GM23338 (cell line): ENCODE measurements at regions not wholly inside any gene's neighbourhood (a gene's known extent, or its start where the extent isn't known, plus 50 kb on each side); places are given as distances from the start of the nearest gene placed in this dataset.

Source experiments
- CREB1 ChIP-seq: fragments of 250-450 bp; sonication (Bioruptor Pico); IDR thresholded peaks from 2 replicates; pipeline ENCODE4 v1.5.0; 2020; ENCODE audit warnings: low read depth, mild to moderate bottlenecking, moderate library complexity
- EZH2 ChIP-seq: fragments of 200-600 bp; sonication (generic); IDR thresholded peaks from one replicate; pipeline ENCODE4 v1.8.0; 2017; ENCODE audit warnings: antibody characterized with exemption, mild to moderate bottlenecking, low read depth; ENCODE audit not compliant: unreplicated experiment
- EZH2phosphoT487 ChIP-seq: fragments of 200-600 bp; sonication (generic); IDR thresholded peaks from one replicate; pipeline ENCODE4 v1.8.1; 2018; ENCODE audit warnings: antibody characterized with exemption; ENCODE audit not compliant: unreplicated experiment
- JUNB ChIP-seq: IDR thresholded peaks from one replicate; pipeline ENCODE4 v1.6.1; 2016; ENCODE audit warnings: antibody characterized with exemption; ENCODE audit not compliant: unreplicated experiment
- POLR2AphosphoS5 ChIP-seq: IDR thresholded peaks from 2 replicates; pipeline ENCODE4 v1.6.1; 2016; ENCODE audit warnings: antibody characterized with exemption, low read depth
- STAT1 ChIP-seq: IDR thresholded peaks from one replicate; pipeline ENCODE4 v1.6.1; 2016; ENCODE audit warnings: antibody characterized with exemption; ENCODE audit not compliant: unreplicated experiment
- ZNF114 ChIP-seq: fragments of 250-450 bp; sonication (Bioruptor Pico); IDR thresholded peaks from 2 replicates; pipeline ENCODE4 v1.5.0; 2020; ENCODE audit warnings: mild to moderate bottlenecking, moderate library complexity
- TF ChIP-seq, protein P1 (sequence below), 2 experiments: fragments of 200-600 bp in 1 of 2; sonication (generic) in 1 of 2; conservative IDR thresholded peaks; 2 replicates each; pipeline versions ENCODE4 v1.5.1 to v1.6.1; 2016 to 2017; ENCODE audit warnings: antibody characterized with exemption in 2 of 2, low read depth in 2 of 2, mild to moderate bottlenecking in 2 of 2, moderate library complexity in 1 of 2
- TF ChIP-seq, protein P2 (sequence below): IDR thresholded peaks from one replicate; pipeline ENCODE4 v1.6.1; 2018; ENCODE audit warnings: antibody characterized with exemption; ENCODE audit not compliant: unreplicated experiment
- TF ChIP-seq, protein P3 (sequence below): IDR thresholded peaks from 2 replicates; pipeline ENCODE4 v1.6.1; 2016; ENCODE audit warnings: antibody characterized with exemption

DNA sequence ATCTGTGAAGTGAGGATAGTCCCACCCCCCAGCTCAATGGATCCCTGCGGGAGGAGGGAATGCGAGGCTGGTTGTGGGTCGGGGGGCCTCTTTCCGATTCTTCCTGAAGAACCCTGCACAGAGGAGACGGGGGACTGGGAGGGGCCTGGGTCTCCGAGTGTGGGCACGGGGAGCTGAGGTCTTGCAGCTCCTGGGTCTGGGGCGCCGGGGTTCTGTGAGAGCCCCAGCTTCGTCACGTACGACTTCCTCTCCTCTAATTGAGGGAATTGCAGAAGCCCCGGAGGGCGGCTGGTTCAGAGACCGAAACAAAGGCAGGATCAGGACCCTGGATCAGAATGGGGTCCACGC, 66.6 kb downstream of the DIO3 start:
- TF ChIP-seq, protein P1, sequence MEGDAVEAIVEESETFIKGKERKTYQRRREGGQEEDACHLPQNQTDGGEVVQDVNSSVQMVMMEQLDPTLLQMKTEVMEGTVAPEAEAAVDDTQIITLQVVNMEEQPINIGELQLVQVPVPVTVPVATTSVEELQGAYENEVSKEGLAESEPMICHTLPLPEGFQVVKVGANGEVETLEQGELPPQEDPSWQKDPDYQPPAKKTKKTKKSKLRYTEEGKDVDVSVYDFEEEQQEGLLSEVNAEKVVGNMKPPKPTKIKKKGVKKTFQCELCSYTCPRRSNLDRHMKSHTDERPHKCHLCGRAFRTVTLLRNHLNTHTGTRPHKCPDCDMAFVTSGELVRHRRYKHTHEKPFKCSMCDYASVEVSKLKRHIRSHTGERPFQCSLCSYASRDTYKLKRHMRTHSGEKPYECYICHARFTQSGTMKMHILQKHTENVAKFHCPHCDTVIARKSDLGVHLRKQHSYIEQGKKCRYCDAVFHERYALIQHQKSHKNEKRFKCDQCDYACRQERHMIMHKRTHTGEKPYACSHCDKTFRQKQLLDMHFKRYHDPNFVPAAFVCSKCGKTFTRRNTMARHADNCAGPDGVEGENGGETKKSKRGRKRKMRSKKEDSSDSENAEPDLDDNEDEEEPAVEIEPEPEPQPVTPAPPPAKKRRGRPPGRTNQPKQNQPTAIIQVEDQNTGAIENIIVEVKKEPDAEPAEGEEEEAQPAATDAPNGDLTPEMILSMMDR (conservative IDR thresholded peaks at IDR 0.05; ENCODE audit: low read depth in 2 of 2): no peak
- TF ChIP-seq POLR2AphosphoS5 (no peak), EZH2phosphoT487 (no peak), EZH2 (no peak), CREB1 (CRISPR knock-in tag) (no peak), JUNB (no peak), ZNF114 (no peak), STAT1 (no peak)
- TF ChIP-seq, protein P2, sequence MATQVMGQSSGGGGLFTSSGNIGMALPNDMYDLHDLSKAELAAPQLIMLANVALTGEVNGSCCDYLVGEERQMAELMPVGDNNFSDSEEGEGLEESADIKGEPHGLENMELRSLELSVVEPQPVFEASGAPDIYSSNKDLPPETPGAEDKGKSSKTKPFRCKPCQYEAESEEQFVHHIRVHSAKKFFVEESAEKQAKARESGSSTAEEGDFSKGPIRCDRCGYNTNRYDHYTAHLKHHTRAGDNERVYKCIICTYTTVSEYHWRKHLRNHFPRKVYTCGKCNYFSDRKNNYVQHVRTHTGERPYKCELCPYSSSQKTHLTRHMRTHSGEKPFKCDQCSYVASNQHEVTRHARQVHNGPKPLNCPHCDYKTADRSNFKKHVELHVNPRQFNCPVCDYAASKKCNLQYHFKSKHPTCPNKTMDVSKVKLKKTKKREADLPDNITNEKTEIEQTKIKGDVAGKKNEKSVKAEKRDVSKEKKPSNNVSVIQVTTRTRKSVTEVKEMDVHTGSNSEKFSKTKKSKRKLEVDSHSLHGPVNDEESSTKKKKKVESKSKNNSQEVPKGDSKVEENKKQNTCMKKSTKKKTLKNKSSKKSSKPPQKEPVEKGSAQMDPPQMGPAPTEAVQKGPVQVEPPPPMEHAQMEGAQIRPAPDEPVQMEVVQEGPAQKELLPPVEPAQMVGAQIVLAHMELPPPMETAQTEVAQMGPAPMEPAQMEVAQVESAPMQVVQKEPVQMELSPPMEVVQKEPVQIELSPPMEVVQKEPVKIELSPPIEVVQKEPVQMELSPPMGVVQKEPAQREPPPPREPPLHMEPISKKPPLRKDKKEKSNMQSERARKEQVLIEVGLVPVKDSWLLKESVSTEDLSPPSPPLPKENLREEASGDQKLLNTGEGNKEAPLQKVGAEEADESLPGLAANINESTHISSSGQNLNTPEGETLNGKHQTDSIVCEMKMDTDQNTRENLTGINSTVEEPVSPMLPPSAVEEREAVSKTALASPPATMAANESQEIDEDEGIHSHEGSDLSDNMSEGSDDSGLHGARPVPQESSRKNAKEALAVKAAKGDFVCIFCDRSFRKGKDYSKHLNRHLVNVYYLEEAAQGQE: no peak
- TF ChIP-seq, protein P3, sequence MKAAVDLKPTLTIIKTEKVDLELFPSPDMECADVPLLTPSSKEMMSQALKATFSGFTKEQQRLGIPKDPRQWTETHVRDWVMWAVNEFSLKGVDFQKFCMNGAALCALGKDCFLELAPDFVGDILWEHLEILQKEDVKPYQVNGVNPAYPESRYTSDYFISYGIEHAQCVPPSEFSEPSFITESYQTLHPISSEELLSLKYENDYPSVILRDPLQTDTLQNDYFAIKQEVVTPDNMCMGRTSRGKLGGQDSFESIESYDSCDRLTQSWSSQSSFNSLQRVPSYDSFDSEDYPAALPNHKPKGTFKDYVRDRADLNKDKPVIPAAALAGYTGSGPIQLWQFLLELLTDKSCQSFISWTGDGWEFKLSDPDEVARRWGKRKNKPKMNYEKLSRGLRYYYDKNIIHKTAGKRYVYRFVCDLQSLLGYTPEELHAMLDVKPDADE: no peak
